T-helper 17 cell (primary cell): ENCODE measurements at regions not wholly inside any gene's neighbourhood (a gene's known extent, or its start where the extent isn't known, plus 50 kb on each side); places are given as distances from the start of the nearest gene placed in this dataset.

ENCODE experiments used
- ATAC-seq: fragments of 150-1000 bp; cut with Tn5 transposase; 2 replicates; pipeline ENCODE4 v1.10.0; 2021; ENCODE audit warnings: mild to moderate bottlenecking, moderate library complexity
- DNase-seq, 3 donors: peaks; one replicate each; pipeline versions ENCODE4 v3.0.0 to v3.0.0-alpha.2; 2020 to 2021
- H3K9me3 ChIP-seq: one replicate; pipeline ENCODE4 v1.7.0; 2013; ENCODE audit warnings: low read length, mild to moderate bottlenecking; ENCODE audit not compliant: control insufficient read depth, poor library complexity, severe bottlenecking
- H3K27ac Mint-ChIP-seq: one replicate; pipeline ENCODE4 v1.8.0; 2022; ENCODE audit warnings: mild to moderate bottlenecking, moderate library complexity, mixed read lengths
- H3K27me3 Mint-ChIP-seq: one replicate; pipeline ENCODE4 v1.8.0; 2022; ENCODE audit warnings: mixed read lengths
- H3K36me3 Mint-ChIP-seq: one replicate; pipeline ENCODE4 v1.8.0; 2022; ENCODE audit warnings: low read depth, mixed read lengths
- H3K4me1 Mint-ChIP-seq: one replicate; pipeline ENCODE4 v1.8.0; 2022; ENCODE audit warnings: mild to moderate bottlenecking, mixed read lengths
- H3K4me3 Mint-ChIP-seq: one replicate; pipeline ENCODE4 v1.8.0; 2022; ENCODE audit warnings: mild to moderate bottlenecking, moderate library complexity, mixed read lengths

GRCh38 chr18:22688877-22689496 is 244.1 kb upstream of the RBBP8 start:
- H3K36me3 Mint-ChIP-seq, result no peaks in the 10 kb centered on the region
- H3K27me3 Mint-ChIP-seq, result no peaks in the 10 kb centered on the region

GRCh38 chr18:22689712-22690111 is 243.4 kb upstream of the RBBP8 start:
- Mint-ChIP-seq H3K36me3 (no peaks in the 10 kb centered on the region), H3K4me3 (no peak overlapping the region), H3K27me3 (no peaks in the 10 kb centered on the region), H3K27ac (no peak overlapping the region), H3K4me1 (no peaks in the 10 kb centered on the region)
- no peak for ATAC-seq
- H3K9me3 ChIP-seq, result no peaks in the 10 kb centered on the region
- no peak for DNase-seq

More at GRCh38 chr18:22688877-22689496, 244.1 kb upstream of the RBBP8 start:
- no peak overlapping the region for H3K27ac Mint-ChIP-seq
- no peak overlapping the region for H3K4me3 Mint-ChIP-seq
- no peak for DNase-seq
- no peaks in the 10 kb centered on the region for H3K4me1 Mint-ChIP-seq
- no peaks in the 10 kb centered on the region for H3K9me3 ChIP-seq
- no peak for ATAC-seq

- DNase-seq, result no peak
- H3K9me3 ChIP-seq, result no peaks in the 10 kb centered on the region
- ATAC-seq, result no peak
- Mint-ChIP-seq H3K4me3 (no peak overlapping the region), H3K4me1 (no peaks in the 10 kb centered on the region), H3K27me3 (no peaks in the 10 kb centered on the region), H3K27ac (no peak overlapping the region), H3K36me3 (no peaks in the 10 kb centered on the region)
Measured at GRCh38 chr18:22690556-22690955, 242.6 kb upstream of the RBBP8 start.

GRCh38 chr18:22691946-22692710 is 241.0 kb upstream of the RBBP8 start:
- Mint-ChIP-seq H3K4me1 (no peaks in the 10 kb centered on the region), H3K27ac (no peak overlapping the region), H3K4me3 (no peak overlapping the region), H3K36me3 (no peaks in the 10 kb centered on the region), H3K27me3 (no peaks in the 10 kb centered on the region)
- no peaks in the 10 kb centered on the region for H3K9me3 ChIP-seq
- ATAC-seq (no peak), DNase-seq (no peak)

GRCh38 chr18:22694954-22695353 is 238.2 kb upstream of the RBBP8 start:
- H3K4me1 Mint-ChIP-seq, result no peaks in the 10 kb centered on the region
- H3K4me3 Mint-ChIP-seq, result no peak overlapping the region
- ATAC-seq (no peak), DNase-seq (no peak)
- H3K36me3 Mint-ChIP-seq, result no peaks in the 10 kb centered on the region
- no peaks in the 10 kb centered on the region for H3K9me3 ChIP-seq
- no peak overlapping the region for H3K27ac Mint-ChIP-seq
- no peaks in the 10 kb centered on the region for H3K27me3 Mint-ChIP-seq

GRCh38 chr18:22695674-22696073 is 237.5 kb upstream of the RBBP8 start:
- Mint-ChIP-seq H3K4me1 (no peaks in the 10 kb centered on the region), H3K27ac (no peak overlapping the region), H3K36me3 (no peaks in the 10 kb centered on the region), H3K4me3 (no peak overlapping the region), H3K27me3 (no peaks in the 10 kb centered on the region)
- no peak for ATAC-seq
- DNase-seq, result no peak
- H3K9me3 ChIP-seq, result no peaks in the 10 kb centered on the region

GRCh38 chr18:22697561-22697960 is 235.6 kb upstream of the RBBP8 start:
- H3K36me3 Mint-ChIP-seq, result no peaks in the 10 kb centered on the region
- no peaks in the 10 kb centered on the region for H3K9me3 ChIP-seq
- ATAC-seq (no peak), DNase-seq (no peak)
- no peak overlapping the region for H3K4me3 Mint-ChIP-seq
- no peak overlapping the region for H3K27ac Mint-ChIP-seq
- peaks cover 7% of the 10 kb centered on the region for H3K27me3 Mint-ChIP-seq
- H3K4me1 Mint-ChIP-seq, result no peaks in the 10 kb centered on the region

- no peak overlapping the region for H3K27ac Mint-ChIP-seq
- DNase-seq, result no peak
- H3K27me3 Mint-ChIP-seq, result peaks cover 17% of the 10 kb centered on the region
- H3K36me3 Mint-ChIP-seq, result no peaks in the 10 kb centered on the region
- no peaks in the 10 kb centered on the region for H3K9me3 ChIP-seq
- H3K4me1 Mint-ChIP-seq, result no peaks in the 10 kb centered on the region
- no peak overlapping the region for H3K4me3 Mint-ChIP-seq
- ATAC-seq, result no peak
Measured at GRCh38 chr18:22698711-22699110, 234.4 kb upstream of the RBBP8 start.

- no peak for ATAC-seq
- no peaks in the 10 kb centered on the region for H3K9me3 ChIP-seq
- DNase-seq, result no peak
- peaks cover 22% of the 10 kb centered on the region for H3K27me3 Mint-ChIP-seq
- H3K4me1 Mint-ChIP-seq, result peaks cover 3% of the 10 kb centered on the region
- H3K4me3 Mint-ChIP-seq, result no peak overlapping the region
- no peak overlapping the region for H3K27ac Mint-ChIP-seq
- no peaks in the 10 kb centered on the region for H3K36me3 Mint-ChIP-seq
Measured at GRCh38 chr18:22699629-22700028, 233.5 kb upstream of the RBBP8 start.

GRCh38 chr18:22700920-22701319 is 232.2 kb upstream of the RBBP8 start:
- ATAC-seq (no peak), DNase-seq (no peak)
- no peak overlapping the region for H3K4me3 Mint-ChIP-seq
- H3K36me3 Mint-ChIP-seq, result no peaks in the 10 kb centered on the region
- no peak overlapping the region for H3K27ac Mint-ChIP-seq
- peaks cover 22% of the 10 kb centered on the region for H3K27me3 Mint-ChIP-seq
- peaks cover 3% of the 10 kb centered on the region for H3K4me1 Mint-ChIP-seq
- H3K9me3 ChIP-seq, result no peaks in the 10 kb centered on the region

GRCh38 chr18:22701326-22701725 is 231.8 kb upstream of the RBBP8 start:
- H3K9me3 ChIP-seq, result no peaks in the 10 kb centered on the region
- no peak for ATAC-seq
- no peaks in the 10 kb centered on the region for H3K36me3 Mint-ChIP-seq
- H3K27me3 Mint-ChIP-seq, result peaks cover 22% of the 10 kb centered on the region
- DNase-seq, result no peak
- no peak overlapping the region for H3K4me3 Mint-ChIP-seq
- no peak overlapping the region for H3K27ac Mint-ChIP-seq
- peaks cover 3% of the 10 kb centered on the region for H3K4me1 Mint-ChIP-seq

GRCh38 chr18:22701795-22702194 is 231.3 kb upstream of the RBBP8 start:
- no peaks in the 10 kb centered on the region for H3K9me3 ChIP-seq
- no peaks in the 10 kb centered on the region for H3K36me3 Mint-ChIP-seq
- no peak overlapping the region for H3K27ac Mint-ChIP-seq
- peaks cover 22% of the 10 kb centered on the region for H3K27me3 Mint-ChIP-seq
- peaks cover 3% of the 10 kb centered on the region for H3K4me1 Mint-ChIP-seq
- DNase-seq, result no peak
- no peak for ATAC-seq
- H3K4me3 Mint-ChIP-seq, result no peak overlapping the region

- Mint-ChIP-seq H3K27me3 (peaks cover 22% of the 10 kb centered on the region), H3K27ac (no peak overlapping the region), H3K4me3 (no peak overlapping the region), H3K36me3 (no peaks in the 10 kb centered on the region), H3K4me1 (peaks cover 3% of the 10 kb centered on the region)
- ATAC-seq (no peak), DNase-seq (no peak)
- no peaks in the 10 kb centered on the region for H3K9me3 ChIP-seq
Measured at GRCh38 chr18:22702806-22703205, 230.3 kb upstream of the RBBP8 start.
